Tibial nerve (tissue), 4 donors: ENCODE measurements at regions not wholly inside any gene's neighbourhood (a gene's known extent, or its start where the extent isn't known, plus 50 kb on each side); places are given as distances from the start of the nearest gene placed in this dataset.

Experiments
- EP300 ChIP-seq, 2 donors: sonication (generic); formaldehyde crosslinking; IDR thresholded peaks; one replicate each; pipeline ENCODE4 v1.6.1; 2017; ENCODE audit warnings: antibody characterized with exemption in 2 of 2, mild to moderate bottlenecking in 1 of 2
- POLR2A ChIP-seq, 2 donors: fragments of 450-650 bp; IDR thresholded peaks; one replicate each; pipeline ENCODE4 v1.6.1; 2017; ENCODE audit warnings: antibody characterized with exemption in 2 of 2, mild to moderate bottlenecking in 2 of 2, moderate library complexity in 2 of 2
- TF ChIP-seq, protein P1 (sequence below), 5 experiments: fragments of 200-600 bp in 3 of 5; fragments of 450-650 bp in 2 of 5; sonication (generic) in 3 of 5; IDR thresholded peaks; one replicate each; pipeline ENCODE4 v1.5.1; 2016 to 2019; ENCODE audit warnings: antibody characterized with exemption in 5 of 5, mild to moderate bottlenecking in 3 of 5, moderate library complexity in 2 of 5

DNA sequence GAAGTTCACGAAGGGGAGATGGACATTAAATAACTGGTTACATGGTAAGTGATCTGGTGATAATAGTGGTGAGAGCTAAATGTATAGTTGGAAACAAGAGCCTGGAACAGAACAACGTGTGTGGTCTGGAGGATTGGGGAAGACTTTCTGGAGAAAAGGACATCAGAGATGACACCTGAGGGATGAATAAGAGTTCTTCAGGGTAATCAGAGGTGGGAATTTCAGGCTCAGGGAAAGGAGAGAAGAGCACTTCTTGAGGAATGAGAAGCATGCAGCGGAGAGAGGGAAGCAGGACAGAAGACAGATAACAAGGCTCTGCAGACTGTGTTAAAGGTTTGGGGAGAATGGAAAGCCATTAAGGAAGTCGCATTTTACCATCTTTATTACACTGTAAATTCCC, 450.7 kb downstream of the TNS1 start:
- TF ChIP-seq, protein P1, sequence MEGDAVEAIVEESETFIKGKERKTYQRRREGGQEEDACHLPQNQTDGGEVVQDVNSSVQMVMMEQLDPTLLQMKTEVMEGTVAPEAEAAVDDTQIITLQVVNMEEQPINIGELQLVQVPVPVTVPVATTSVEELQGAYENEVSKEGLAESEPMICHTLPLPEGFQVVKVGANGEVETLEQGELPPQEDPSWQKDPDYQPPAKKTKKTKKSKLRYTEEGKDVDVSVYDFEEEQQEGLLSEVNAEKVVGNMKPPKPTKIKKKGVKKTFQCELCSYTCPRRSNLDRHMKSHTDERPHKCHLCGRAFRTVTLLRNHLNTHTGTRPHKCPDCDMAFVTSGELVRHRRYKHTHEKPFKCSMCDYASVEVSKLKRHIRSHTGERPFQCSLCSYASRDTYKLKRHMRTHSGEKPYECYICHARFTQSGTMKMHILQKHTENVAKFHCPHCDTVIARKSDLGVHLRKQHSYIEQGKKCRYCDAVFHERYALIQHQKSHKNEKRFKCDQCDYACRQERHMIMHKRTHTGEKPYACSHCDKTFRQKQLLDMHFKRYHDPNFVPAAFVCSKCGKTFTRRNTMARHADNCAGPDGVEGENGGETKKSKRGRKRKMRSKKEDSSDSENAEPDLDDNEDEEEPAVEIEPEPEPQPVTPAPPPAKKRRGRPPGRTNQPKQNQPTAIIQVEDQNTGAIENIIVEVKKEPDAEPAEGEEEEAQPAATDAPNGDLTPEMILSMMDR (IDR thresholded peaks at IDR 0.05) = no peak
- TF ChIP-seq POLR2A (IDR thresholded peaks at IDR 0.05) (no peak), EP300 (IDR thresholded peaks at IDR 0.05) (no peak)
